Kidney (tissue), 13 donors: ENCODE measurements at regions not wholly inside any gene's neighbourhood (a gene's known extent, or its start where the extent isn't known, plus 50 kb on each side); places are given as distances from the start of the nearest gene placed in this dataset.

ENCODE experiments used
- DNase-seq, 5 donors: peaks; one replicate each; pipeline ENCODE4 v3.0.0-alpha.2; 2013 to 2020
- FAIRE-seq: peaks from 2 replicates; lab custom pipeline; 2012; peaks lifted over from hg19 to GRCh38; lab: Jason Lieb, UNC
- H3K27ac ChIP-seq, 2 donors: one replicate each; pipeline ENCODE4 v1.7.0; 2013; ENCODE audit warnings: low read depth in 2 of 2, low read length in 2 of 2, inconsistent platforms in 1 of 2
- H3K27me3 ChIP-seq: one replicate; pipeline ENCODE4 v1.7.1; 2013; ENCODE audit warnings: low read length, inconsistent platforms; ENCODE audit not compliant: control insufficient read depth, insufficient read depth
- H3K36me3 ChIP-seq, 3 donors: one replicate each; pipeline versions ENCODE4 v1.7.0 to v1.7.1; 2013; ENCODE audit warnings: low read length in 3 of 3, control low read depth in 1 of 3, inconsistent platforms in 1 of 3; ENCODE audit not compliant: insufficient read depth in 3 of 3, control insufficient read depth in 2 of 3
- H3K4me1 ChIP-seq, 3 donors: one replicate each; pipeline versions ENCODE4 v1.7.0 to v1.7.1; 2013; ENCODE audit warnings: low read length in 3 of 3, inconsistent platforms in 1 of 3, low read depth in 1 of 3; ENCODE audit not compliant: control insufficient read depth in 2 of 3, insufficient read depth in 2 of 3
- H3K4me3 ChIP-seq, 3 donors: one replicate each; pipeline versions ENCODE4 v1.7.0 to v1.8.1; 2013; ENCODE audit warnings: low read length in 3 of 3, control low read depth in 1 of 3, inconsistent platforms in 1 of 3
- H3K9ac ChIP-seq, 3 donors: one replicate each; pipeline versions ENCODE4 v1.7.0 to v1.7.1; 2013; ENCODE audit warnings: low read length in 3 of 3, control low read depth in 1 of 3, inconsistent platforms in 1 of 3
- H3K9me3 ChIP-seq, 3 donors: one replicate each; pipeline versions ENCODE4 v1.7.0 to v1.7.1; 2013; ENCODE audit warnings: low read length in 3 of 3, control low read depth in 1 of 3, inconsistent platforms in 1 of 3; ENCODE audit not compliant: control insufficient read depth in 2 of 3, insufficient read depth in 1 of 3
- intact Hi-C: fragments of 100-400 bp; cut with DNase I; formaldehyde crosslinking; loops from one replicate; pipeline ENCODE4 v1.11.1; 2022
- TF ChIP-seq, protein P1 (sequence below): IDR thresholded peaks from 3 replicates; pipeline ENCODE4 v1.5.1; 2012; ENCODE audit warnings: mild to moderate bottlenecking, moderate library complexity, borderline replicate concordance; ENCODE audit not compliant: insufficient read depth; ENCODE audit errors: extremely low read depth
- donor health status: control.
- donor health status: control.
- donor health status: control.
- donor health status: control.
- donor health status: control.
- donor health status: DM: yes; HTN: yes; CAD: no.
- donor health status: Normal renal cell carcinoma (clear cell type).

DNA sequence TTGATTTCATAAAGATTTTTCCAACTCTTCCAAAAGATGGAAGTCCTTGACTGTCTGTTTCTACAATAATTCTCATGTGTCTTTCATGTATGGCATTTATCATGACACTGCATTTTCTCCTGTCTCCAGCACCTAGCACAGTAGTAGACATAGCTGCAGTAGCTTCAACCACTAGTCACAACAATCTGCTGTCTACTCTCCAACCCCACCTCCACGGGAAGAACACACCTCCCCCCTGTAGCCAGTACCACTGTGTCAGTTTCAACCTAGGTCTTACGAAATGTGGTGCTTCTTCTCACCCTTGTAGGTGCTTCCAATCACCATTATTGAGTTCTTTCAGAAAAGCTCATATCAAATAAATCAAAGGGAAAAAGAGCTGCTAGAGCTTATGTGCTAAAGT is 425.1 kb upstream of the ADAMTS5 start:
- DNase-seq (no peak), FAIRE-seq (no peak)
- no peak overlapping the region for H3K27ac ChIP-seq
- H3K4me1 ChIP-seq: no peaks in the 10 kb centered on the region
- H3K36me3 ChIP-seq: no peaks in the 10 kb centered on the region
- no peak overlapping the region for H3K9ac ChIP-seq
- H3K4me3 ChIP-seq: no peak overlapping the region
- no peaks in the 10 kb centered on the region for H3K9me3 ChIP-seq
- no peaks in the 10 kb centered on the region for H3K27me3 ChIP-seq
- TF ChIP-seq, protein P1, sequence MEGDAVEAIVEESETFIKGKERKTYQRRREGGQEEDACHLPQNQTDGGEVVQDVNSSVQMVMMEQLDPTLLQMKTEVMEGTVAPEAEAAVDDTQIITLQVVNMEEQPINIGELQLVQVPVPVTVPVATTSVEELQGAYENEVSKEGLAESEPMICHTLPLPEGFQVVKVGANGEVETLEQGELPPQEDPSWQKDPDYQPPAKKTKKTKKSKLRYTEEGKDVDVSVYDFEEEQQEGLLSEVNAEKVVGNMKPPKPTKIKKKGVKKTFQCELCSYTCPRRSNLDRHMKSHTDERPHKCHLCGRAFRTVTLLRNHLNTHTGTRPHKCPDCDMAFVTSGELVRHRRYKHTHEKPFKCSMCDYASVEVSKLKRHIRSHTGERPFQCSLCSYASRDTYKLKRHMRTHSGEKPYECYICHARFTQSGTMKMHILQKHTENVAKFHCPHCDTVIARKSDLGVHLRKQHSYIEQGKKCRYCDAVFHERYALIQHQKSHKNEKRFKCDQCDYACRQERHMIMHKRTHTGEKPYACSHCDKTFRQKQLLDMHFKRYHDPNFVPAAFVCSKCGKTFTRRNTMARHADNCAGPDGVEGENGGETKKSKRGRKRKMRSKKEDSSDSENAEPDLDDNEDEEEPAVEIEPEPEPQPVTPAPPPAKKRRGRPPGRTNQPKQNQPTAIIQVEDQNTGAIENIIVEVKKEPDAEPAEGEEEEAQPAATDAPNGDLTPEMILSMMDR: no peak
- intact Hi-C loops: no loop called here

DNA sequence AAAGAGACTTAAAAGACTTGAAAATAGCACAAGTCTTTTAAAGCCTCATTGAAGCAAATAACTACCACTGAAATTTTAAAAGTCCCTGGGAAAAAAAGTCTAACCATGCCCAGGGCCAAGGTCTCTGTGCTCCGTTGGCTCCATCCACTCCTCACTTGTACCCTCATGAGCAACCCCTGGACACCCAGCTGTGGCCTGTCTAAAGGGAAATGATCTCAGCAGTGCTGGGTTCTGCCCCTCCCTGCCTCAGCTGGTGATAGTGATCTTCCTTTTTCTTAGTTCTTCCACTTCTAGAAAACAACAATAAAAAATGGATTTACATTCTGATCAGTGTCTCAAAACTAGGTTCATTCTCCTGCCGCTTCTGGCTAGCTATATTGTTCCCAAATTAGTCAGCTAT is 423.5 kb upstream of the ADAMTS5 start:
- TF ChIP-seq, protein P1: no peak
- Histone ChIP-seq H3K27ac (no peak overlapping the region), H3K9ac (no peak overlapping the region), H3K4me1 (no peaks in the 10 kb centered on the region), H3K36me3 (no peaks in the 10 kb centered on the region), H3K9me3 (no peaks in the 10 kb centered on the region), H3K4me3 (no peak overlapping the region), H3K27me3 (no peaks in the 10 kb centered on the region)
- no peak for DNase-seq
- FAIRE-seq: no peak
- intact Hi-C loops: no loop called here

DNA sequence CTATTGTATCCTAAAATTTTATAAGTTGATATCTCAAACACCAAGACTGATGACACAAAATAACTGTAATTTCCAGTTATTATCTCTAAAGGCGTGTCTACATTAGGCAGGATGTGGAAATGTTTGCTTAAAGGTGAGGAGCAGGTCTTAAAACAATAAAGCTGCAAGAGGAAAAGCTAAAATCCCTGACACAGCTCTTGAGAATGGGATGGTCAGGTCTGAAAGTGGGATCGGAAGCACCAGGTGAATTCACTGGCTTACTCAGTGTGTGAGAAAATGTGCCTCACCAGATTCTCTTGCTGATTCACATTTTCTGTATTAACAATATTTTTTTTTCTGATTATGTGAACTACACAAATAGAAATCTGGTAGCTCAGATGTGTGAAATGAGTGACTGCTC is 421.9 kb upstream of the ADAMTS5 start:
- intact Hi-C loops: no loop called here

More for the DNA sequence above, 421.9 kb upstream of the ADAMTS5 start:
- no peaks in the 10 kb centered on the region for H3K9me3 ChIP-seq
- no peaks in the 10 kb centered on the region for H3K27me3 ChIP-seq
- TF ChIP-seq, protein P1: no peak
- no peak overlapping the region for H3K4me3 ChIP-seq
- no peak overlapping the region for H3K9ac ChIP-seq
- no peak for FAIRE-seq
- no peaks in the 10 kb centered on the region for H3K4me1 ChIP-seq
- no peaks in the 10 kb centered on the region for H3K36me3 ChIP-seq
- no peak overlapping the region for H3K27ac ChIP-seq
- no peak for DNase-seq
